Amniotic epithelial cell (primary cell): ENCODE measurements at regions not wholly inside any gene's neighbourhood (a gene's known extent, or its start where the extent isn't known, plus 50 kb on each side); places are given as distances from the start of the nearest gene placed in this dataset.
"Not testable (repeated sequence)": the region's sequence is repeated elsewhere in the genome, so short reads cannot be mapped to it uniquely, and the experiment has no call there.

Experiments used
- DNase-seq: peaks from one replicate; pipeline ENCODE4 v3.0.0-alpha.2; 2010; ENCODE audit warnings: low read depth

DNA sequence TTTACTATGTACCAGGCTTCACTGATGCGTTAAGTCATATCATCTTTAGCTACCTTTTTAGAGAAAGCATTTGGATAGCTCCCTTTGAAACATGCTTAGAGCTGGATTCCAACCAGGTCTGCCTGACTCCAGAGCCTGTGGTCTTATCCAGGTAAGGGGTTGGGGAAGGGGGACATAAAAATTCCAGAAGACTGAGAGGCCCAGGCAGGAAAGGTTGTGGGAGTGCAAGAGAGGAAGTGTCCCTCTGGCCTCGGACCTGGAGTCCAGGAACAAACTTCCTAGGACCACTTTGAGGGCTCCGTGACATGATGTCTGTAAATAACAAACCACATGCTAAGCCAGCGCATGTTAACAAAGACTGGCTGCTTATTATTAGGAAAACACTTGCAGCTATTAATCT is 163.0 kb upstream of the KCNG1 start:
- DNase-seq: no peak

DNA sequence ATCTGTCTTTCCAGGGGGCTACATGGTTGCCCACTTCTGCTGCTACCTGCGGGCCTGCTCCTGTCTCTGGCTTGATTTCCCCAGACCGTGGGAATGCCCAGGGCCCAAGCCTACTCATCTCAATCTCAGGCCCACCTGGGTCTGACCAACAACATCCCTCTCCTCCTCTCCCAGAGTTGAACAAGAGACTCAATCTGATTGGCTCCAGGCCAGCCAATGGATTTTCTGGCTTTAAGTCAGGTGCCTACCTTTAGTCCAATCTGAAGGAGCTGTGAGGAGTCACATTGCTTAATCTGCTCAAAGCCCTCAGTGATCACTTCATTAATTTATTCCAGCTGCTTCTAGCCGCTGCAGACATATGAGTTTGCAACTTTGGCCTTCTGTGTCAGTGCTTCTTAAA is 162.4 kb upstream of the KCNG1 start:
- no peak for DNase-seq

DNA sequence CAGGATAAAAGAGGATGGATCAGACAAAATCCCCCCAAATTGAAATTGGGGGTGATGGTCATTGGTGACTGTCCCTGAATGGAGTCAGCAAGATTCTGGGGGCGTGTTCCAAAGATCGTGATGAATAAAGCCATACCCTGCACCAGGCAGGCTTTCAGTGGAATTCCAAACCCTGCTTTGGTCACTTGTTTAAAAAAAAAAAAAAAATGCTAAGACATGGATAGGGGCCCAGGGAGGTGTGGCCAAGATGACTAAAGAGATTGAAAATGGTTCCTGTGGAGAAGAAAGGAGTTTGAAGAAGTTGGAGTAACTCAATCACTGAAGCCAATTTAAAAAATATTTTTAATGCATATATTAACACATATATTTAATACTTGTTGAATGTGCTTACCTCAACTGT is 161.4 kb upstream of the KCNG1 start:
- no peak for DNase-seq

DNA sequence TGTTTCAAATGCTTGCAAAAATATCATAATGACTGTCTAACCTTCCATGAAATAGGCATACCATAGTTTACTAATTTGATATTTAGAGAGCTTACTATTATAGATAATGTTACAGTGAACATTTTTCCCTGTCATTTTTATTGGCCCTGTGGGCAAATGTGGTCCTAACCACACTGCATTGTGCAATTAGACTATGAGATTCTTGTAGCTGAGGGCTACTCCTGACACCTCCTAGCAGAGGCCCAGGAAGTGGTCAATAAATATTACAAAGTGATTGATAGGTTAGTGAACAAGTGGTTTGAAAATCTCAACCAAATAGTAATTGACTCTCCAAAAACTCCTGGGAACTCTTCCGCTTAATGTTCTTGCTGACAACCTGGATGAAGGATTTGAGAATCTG is 160.5 kb upstream of the KCNG1 start:
- peak; percentile 25 for DNase-seq

- no peak for DNase-seq
Measured at GRCh38 chr20:51182571-51182970, 159.7 kb upstream of the KCNG1 start.

DNA sequence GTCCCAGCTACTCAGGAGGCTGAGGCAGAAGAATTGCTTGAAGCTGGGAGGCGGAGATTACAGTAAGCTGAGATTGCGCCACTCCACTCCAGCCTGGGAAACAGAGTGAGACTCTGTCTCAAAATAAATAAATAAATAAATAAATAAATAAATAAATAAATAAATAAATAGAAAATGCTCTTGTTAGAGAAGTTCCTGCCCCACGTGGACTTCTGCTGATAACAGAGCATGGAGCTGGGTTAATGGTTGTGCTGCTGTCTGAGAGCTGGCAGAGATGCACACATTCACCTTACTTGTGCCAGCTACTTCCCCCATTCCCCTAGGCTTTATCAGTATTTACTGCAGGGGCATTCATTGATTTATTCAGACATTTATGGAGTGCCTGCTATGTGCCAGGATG is 155.2 kb upstream of the KCNG1 start:
- DNase-seq: no peak

DNA sequence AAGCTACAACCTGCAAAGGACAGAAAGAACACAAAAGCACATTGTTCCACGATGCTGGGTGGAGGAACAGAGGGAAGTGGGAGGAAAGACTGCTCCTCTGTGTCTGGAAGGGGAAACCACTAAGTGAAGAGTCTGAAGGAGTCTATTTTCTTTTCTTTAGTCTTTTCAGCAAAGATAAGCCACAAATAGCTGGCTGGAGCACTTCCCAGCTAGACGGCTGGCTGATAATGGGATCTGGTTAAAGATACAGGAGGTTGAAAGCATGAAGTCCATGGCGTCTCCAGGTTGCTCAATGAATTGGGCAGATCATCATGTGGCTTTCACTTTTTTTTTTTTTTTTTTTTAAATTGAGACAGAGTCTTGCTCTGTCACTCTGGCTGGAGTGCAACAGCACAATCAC is 154.0 kb upstream of the KCNG1 start:
- DNase-seq: peak; percentile 67

DNA sequence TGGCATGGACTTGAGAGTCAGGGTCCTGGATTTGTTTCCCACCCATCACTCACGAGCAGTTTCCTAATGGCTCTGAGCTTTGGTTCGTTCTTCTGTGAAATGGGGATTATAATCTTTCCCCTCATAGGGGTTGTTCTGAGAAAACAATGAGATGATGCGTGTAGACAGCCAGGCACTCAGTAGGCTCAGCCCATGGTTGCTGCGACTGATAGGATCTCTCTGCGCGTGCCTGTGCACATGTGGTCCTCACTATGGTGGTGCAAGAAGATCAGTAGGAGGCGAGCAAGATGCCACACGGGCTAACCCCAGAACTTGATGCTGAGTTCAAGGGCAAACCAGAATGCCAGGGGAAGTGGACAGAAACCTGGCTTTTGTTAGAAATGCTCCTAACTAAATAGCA is 153.5 kb upstream of the KCNG1 start:
- DNase-seq: no peak

DNA sequence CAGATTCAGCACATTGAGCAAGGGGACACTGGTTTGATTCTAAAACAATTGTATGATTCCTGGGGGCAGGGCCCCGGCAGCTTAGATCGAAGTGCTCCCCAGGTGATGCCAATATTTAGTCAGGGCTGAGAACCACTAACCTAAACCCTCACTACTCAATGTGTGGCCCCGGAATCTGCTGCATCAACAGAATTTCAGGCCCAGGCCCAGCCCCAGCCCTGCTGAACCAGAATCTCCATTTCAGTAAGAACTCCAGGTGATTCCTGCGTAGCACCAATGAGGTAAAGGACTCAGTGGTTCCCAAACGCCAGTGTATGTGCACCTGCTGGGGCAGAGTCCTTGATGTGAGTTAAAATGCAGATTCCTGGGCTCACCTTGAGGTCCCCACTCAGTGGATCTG is 152.8 kb upstream of the KCNG1 start:
- no peak for DNase-seq

- DNase-seq: no peak
Measured at GRCh38 chr20:51175156-51175555, 152.2 kb upstream of the KCNG1 start.

GRCh38 chr20:51174536-51174935 is 151.6 kb upstream of the KCNG1 start:
- DNase-seq: no peak

- no peak for DNase-seq
Measured at GRCh38 chr20:51172558-51173428, 149.9 kb upstream of the KCNG1 start.

DNA sequence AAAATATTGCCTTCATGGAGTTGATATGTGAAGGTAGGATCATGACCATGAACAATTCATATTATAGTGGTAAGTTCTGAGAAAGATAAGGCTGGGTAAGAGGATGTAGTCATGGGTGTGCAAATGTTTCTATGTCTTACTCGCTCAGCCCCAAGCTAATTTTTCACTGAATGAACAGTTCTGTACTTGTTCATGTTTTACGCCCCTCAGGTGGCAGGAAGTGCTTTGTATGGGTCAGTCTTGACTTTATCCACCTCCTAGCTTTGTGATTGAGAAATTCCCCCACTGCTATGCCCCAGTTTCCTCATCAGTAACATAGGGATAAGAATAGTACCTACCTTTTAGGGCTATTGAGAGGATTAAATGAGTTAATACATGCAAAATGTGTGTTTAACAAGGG is 148.2 kb upstream of the KCNG1 start:
- no peak for DNase-seq

DNA sequence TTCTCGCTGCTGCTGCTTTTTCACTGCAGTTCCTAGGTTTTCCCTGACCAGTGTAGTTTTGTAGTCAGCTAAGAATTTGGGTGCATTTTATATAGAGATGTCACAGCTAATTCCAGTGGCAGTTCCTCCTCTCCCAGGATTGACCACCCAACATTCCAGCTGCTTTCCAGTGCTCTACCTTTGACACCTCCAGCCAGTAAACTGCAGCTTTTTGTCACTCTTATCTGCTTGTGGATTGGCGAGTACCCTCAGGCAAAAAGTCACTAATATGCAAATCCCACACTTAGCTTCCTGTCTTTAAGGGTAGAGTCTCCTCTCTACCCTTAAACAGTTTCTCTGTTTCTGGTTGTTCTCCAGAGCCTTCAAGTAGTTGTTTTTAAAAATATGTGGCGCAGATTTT is 146.9 kb upstream of the KCNG1 start:
- no peak for DNase-seq

DNA sequence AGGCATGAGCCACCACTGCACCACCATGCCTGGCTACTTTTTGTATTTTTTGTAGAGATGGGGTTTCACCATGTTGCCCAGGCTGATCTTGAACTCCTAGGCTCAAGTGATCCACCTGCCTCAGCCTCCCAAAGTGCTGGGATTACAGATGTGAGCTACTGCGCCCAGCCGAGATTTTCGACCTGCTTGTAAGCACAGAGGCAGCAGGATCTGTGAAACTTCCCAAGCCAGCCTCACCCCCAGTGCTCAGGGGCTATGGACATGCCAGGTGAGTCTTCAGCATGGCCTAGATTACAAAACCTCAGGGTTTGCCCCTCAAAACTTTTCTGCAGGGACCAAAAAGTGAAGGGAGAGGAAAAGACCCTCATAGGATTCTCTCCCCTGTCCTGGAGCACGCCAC is 145.0 kb upstream of the KCNG1 start:
- DNase-seq: not testable (repeated sequence)

DNA sequence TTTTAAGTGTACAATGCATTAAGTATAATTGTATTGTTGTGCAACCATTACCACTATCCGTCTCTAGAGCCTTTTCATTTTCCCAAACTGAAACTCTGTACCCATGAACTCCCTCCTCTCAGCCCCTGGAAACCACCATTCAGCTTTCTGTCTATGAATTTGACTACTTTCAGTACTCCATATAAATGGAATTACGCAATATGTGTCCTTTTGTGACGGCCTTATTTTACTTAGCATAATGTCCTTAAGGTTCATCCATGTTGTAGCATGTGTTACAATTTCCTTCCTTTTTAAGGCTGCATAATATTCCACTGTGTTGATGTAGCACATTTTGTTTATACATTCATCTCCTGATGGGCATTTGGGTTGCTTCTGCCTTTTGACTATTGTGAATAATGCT is 143.6 kb upstream of the KCNG1 start:
- DNase-seq: no peak

DNA sequence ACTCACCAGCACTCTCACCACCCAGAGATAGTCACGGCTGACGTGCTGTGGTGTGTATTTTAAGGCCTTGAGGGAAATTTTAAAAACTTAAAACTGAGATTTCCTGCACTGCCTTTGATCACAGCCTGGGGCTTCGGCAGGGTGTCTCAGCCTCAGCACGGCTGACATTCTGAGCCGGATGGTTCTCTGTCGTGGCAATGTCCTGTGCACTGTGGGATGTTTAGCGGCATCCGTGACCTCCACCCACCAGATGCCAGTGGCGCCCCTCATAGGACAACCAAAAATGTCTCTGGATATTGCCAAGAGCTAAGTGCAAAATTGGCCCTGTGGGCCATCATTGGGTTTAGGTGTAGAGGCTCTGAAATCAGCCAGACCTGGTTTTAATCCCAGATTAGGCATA is 142.2 kb upstream of the KCNG1 start:
- DNase-seq: no peak

GRCh38 chr20:51164731-51165130 is 141.8 kb upstream of the KCNG1 start:
- DNase-seq: no peak

DNA sequence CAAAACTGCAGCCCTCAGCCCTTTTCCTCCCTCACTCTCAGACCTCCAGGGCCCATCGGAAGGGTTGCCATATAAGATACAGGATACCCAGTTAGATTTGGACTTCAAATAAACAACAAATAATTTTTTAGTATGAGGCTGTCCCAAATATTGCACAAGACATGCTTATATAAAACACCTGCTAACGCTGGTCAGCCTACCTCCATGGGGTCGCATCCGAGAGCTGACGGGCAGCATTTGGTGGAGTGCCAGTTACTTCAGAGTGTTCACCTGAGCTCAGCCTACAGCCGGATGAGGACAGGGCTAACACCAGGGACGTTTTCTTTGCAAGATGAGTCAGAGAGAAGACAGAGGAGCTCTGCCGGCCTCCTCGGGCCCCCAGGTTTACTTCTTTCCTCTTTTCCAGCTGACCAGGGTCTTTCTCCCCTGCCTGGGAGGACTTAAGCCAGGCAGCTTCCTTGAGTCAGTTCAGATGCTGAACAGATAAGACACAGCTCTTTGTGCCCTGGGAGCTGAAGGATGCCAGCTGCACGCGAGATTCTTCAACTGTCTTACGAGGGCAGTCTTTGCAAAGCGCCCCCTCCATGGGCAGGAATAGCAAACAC is 141.2 kb upstream of the KCNG1 start:
- DNase-seq: no peak

GRCh38 chr20:51162015-51162414 is 139.1 kb upstream of the KCNG1 start:
- DNase-seq: no peak

DNA sequence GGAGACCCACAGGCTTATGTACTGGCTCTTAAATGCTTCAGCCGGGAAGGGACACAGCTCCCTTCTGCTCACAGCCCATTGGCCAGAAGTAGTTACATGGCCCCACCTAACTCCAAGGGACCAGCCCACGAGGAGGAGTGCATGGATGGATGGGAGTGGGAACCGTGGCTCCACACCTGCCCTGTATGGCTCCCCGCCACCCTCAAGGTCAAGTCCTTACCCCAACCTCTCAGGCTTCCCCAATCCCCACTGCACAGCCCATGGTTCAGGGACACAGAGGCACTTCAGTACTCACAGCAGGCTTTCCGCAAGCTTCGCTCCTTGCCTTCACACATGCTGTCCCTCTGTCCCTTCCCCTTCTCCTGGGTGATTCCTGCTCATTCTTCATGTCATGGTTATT is 137.9 kb upstream of the KCNG1 start:
- no peak for DNase-seq

DNA sequence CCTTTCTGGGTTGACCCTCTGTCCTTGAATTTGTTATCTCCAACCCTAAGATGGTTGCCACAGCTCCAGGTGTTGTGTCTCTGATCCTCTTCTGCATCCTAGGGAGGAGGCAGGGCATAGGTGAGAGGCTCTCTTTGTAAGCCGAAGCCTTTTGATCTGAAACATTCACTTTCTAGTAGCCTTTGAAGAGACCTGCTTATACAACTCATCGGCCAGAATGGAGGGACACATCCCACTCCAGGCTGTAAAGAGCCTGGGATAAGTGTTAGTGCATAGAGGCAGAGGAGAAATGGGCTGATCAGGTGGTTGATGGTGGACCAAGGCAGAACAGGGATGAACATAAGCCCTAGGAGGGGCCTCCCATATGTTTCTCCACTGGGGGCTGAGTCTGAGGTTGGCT is 137.1 kb upstream of the KCNG1 start:
- DNase-seq: no peak

DNA sequence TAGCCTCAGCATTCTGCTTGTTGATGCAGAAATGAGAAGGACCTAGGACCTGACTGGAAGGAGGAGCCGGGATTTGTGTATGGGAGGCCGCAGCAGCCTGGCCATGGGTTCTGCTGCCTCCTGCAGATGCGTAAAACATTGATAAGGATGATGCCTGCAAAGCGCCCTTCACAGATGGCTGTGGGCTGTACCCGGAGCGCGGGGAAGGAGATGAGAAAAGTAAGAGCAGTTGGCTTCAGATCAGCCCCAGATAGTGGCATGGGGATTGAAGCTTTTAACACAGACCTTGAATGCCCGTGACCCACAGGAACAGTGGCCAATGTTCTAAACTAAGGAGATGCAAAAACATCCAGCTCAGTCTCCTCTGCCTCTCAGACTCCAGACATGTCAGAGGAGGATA is 136.4 kb upstream of the KCNG1 start:
- no peak for DNase-seq

DNA sequence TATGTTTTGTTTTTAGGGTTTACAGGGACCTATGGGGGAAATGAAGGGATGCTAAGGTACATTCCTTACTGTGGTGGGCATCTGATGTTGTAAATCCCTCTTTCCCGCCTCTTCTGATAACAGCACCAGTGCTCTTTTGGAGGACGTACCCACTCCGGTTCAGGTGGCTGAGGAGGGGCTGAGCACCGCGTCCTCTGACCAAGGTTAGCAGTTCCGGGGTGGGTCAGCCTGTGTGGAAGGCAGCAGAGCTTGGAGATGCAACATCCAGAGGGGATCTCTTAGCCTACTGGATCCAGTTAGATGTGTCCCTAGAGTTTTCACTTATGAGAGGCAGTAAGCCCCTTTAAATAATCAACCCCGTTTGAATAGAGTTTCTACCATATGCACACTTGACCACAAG is 135.3 kb upstream of the KCNG1 start:
- DNase-seq: no peak
